Stimulated activated naive CD8-positive, alpha-beta T cell treated with anti-CD3 and anti-CD28 coated beads, Interleukin-15, Interleukin-2, amounts not matched to agents 100 ng/mL and 50 ng/mL, for 24 hours (primary cell): ENCODE measurements at regions not wholly inside any gene's neighbourhood (a gene's known extent, or its start where the extent isn't known, plus 50 kb on each side); places are given as distances from the start of the nearest gene placed in this dataset.

ENCODE experiments used
- H3K27ac Mint-ChIP-seq: one replicate; pipeline ENCODE4 v1.8.0; 2021; ENCODE audit warnings: mild to moderate bottlenecking, mixed read lengths
- H3K27me3 Mint-ChIP-seq: one replicate; pipeline ENCODE4 v1.8.0; 2021; ENCODE audit warnings: mixed read lengths
- H3K36me3 Mint-ChIP-seq: one replicate; pipeline ENCODE4 v1.8.0; 2021; ENCODE audit warnings: low read depth, mixed read lengths
- H3K4me1 Mint-ChIP-seq: one replicate; pipeline ENCODE4 v1.8.0; 2021; ENCODE audit warnings: low read depth, mixed read lengths
- H3K4me3 Mint-ChIP-seq: one replicate; pipeline ENCODE4 v1.8.0; 2021; ENCODE audit warnings: mild to moderate bottlenecking, mixed read lengths
- H3K9me3 Mint-ChIP-seq: one replicate; pipeline ENCODE4 v1.8.0; 2021; ENCODE audit warnings: mixed read lengths

GRCh38 chr4:36013206-36013605 is 231.1 kb downstream of the ARAP2 start:
- no peak overlapping the region for H3K4me3 Mint-ChIP-seq
- no peaks in the 10 kb centered on the region for H3K27me3 Mint-ChIP-seq
- H3K36me3 Mint-ChIP-seq: no peaks in the 10 kb centered on the region
- H3K4me1 Mint-ChIP-seq: no peaks in the 10 kb centered on the region
- H3K27ac Mint-ChIP-seq: no peak overlapping the region
- H3K9me3 Mint-ChIP-seq: no peaks in the 10 kb centered on the region
